ENCODE measurements at regions not wholly inside any gene's neighbourhood (a gene's known extent, or its start where the extent isn't known, plus 50 kb on each side); places are given as distances from the start of the nearest gene placed in this dataset.

GRCh38 chr3:3599016-3599415 lies 200.2 kb upstream of the LRRN1 start:
- Mint-ChIP-seq H3K27ac (no peak overlapping the region), H3K4me3 (no peak overlapping the region), H3K36me3 (ENCODE audit: low read depth) (no peaks in the 10 kb centered on the region), H3K27me3 (peaks cover 3% of the 10 kb centered on the region), H3K4me1 (ENCODE audit: low read depth) (no peaks in the 10 kb centered on the region), H3K9me3 (no peaks in the 10 kb centered on the region)
- intact Hi-C loops (cut with micrococcal nuclease): no loop called here

- no peaks in the 10 kb centered on the region for H3K36me3 Mint-ChIP-seq (ENCODE audit: low read depth)
- H3K4me3 Mint-ChIP-seq: no peak overlapping the region
- no peaks in the 10 kb centered on the region for H3K27me3 Mint-ChIP-seq
- no peaks in the 10 kb centered on the region for H3K9me3 Mint-ChIP-seq
- H3K27ac Mint-ChIP-seq: no peak overlapping the region
- H3K4me1 Mint-ChIP-seq (ENCODE audit: low read depth): peaks cover 3% of the 10 kb centered on the region
- intact Hi-C loops (cut with micrococcal nuclease): no loop called here
Measured at GRCh38 chr3:3594986-3595385, 204.2 kb upstream of the LRRN1 start.

GRCh38 chr3:3589715-3590130 lies 209.5 kb upstream of the LRRN1 start:
- Mint-ChIP-seq H3K4me3 (no peak overlapping the region), H3K36me3 (ENCODE audit: low read depth) (no peaks in the 10 kb centered on the region), H3K9me3 (no peaks in the 10 kb centered on the region), H3K27ac (no peak overlapping the region), H3K4me1 (ENCODE audit: low read depth) (peaks cover 30% of the 10 kb centered on the region), H3K27me3 (no peaks in the 10 kb centered on the region)
- intact Hi-C loops (cut with micrococcal nuclease): no loop called here

GRCh38 chr3:3587647-3587972 lies 211.6 kb upstream of the LRRN1 start:
- Mint-ChIP-seq H3K9me3 (no peaks in the 10 kb centered on the region), H3K4me1 (ENCODE audit: low read depth) (peaks cover 30% of the 10 kb centered on the region), H3K27ac (no peak overlapping the region), H3K4me3 (no peak overlapping the region), H3K27me3 (no peaks in the 10 kb centered on the region), H3K36me3 (ENCODE audit: low read depth) (no peaks in the 10 kb centered on the region)
- intact Hi-C loops (cut with micrococcal nuclease): no loop called here

- Mint-ChIP-seq H3K27ac (no peak overlapping the region), H3K4me1 (ENCODE audit: low read depth) (peaks cover 30% of the 10 kb centered on the region), H3K9me3 (no peaks in the 10 kb centered on the region), H3K36me3 (ENCODE audit: low read depth) (no peaks in the 10 kb centered on the region), H3K4me3 (no peak overlapping the region), H3K27me3 (no peaks in the 10 kb centered on the region)
- intact Hi-C loops (cut with micrococcal nuclease): no loop called here
Measured at GRCh38 chr3:3586843-3587646, 212.2 kb upstream of the LRRN1 start.

GRCh38 chr3:3586336-3586735 lies 212.9 kb upstream of the LRRN1 start:
- Mint-ChIP-seq H3K4me3 (no peak overlapping the region), H3K27me3 (no peaks in the 10 kb centered on the region), H3K4me1 (ENCODE audit: low read depth) (peaks cover 30% of the 10 kb centered on the region), H3K27ac (no peak overlapping the region), H3K36me3 (ENCODE audit: low read depth) (no peaks in the 10 kb centered on the region), H3K9me3 (no peaks in the 10 kb centered on the region)
- intact Hi-C loops (cut with micrococcal nuclease): no loop called here

GRCh38 chr3:3579658-3580057 lies 219.6 kb upstream of the LRRN1 start:
- Mint-ChIP-seq H3K4me3 (no peak overlapping the region), H3K36me3 (ENCODE audit: low read depth) (no peaks in the 10 kb centered on the region), H3K4me1 (ENCODE audit: low read depth) (peaks cover 24% of the 10 kb centered on the region), H3K9me3 (no peaks in the 10 kb centered on the region), H3K27ac (no peak overlapping the region), H3K27me3 (peaks cover 4% of the 10 kb centered on the region)
- intact Hi-C loops (cut with micrococcal nuclease): no loop called here

GRCh38 chr3:3578718-3579117 lies 220.5 kb upstream of the LRRN1 start:
- H3K27ac Mint-ChIP-seq: no peak overlapping the region
- H3K9me3 Mint-ChIP-seq: no peaks in the 10 kb centered on the region

GRCh38 chr3:3577823-3578222 lies 221.4 kb upstream of the LRRN1 start:
- H3K4me3 Mint-ChIP-seq: no peak overlapping the region
- H3K36me3 Mint-ChIP-seq (ENCODE audit: low read depth): no peaks in the 10 kb centered on the region
- no peaks in the 10 kb centered on the region for H3K9me3 Mint-ChIP-seq
- H3K27me3 Mint-ChIP-seq: peaks cover 4% of the 10 kb centered on the region
- H3K4me1 Mint-ChIP-seq (ENCODE audit: low read depth): peaks cover 24% of the 10 kb centered on the region
- intact Hi-C loops (cut with micrococcal nuclease): no loop called here
- H3K27ac Mint-ChIP-seq: no peak overlapping the region

More at GRCh38 chr3:3578718-3579117, 220.5 kb upstream of the LRRN1 start:
- Mint-ChIP-seq H3K4me1 (ENCODE audit: low read depth) (peaks cover 24% of the 10 kb centered on the region), H3K4me3 (no peak overlapping the region), H3K27me3 (peaks cover 4% of the 10 kb centered on the region), H3K36me3 (ENCODE audit: low read depth) (no peaks in the 10 kb centered on the region)
- intact Hi-C loops (cut with micrococcal nuclease): no loop called here

- Mint-ChIP-seq H3K27me3 (peaks cover 4% of the 10 kb centered on the region), H3K27ac (no peak overlapping the region), H3K4me3 (no peak overlapping the region), H3K4me1 (ENCODE audit: low read depth) (peaks cover 6% of the 10 kb centered on the region), H3K36me3 (ENCODE audit: low read depth) (no peaks in the 10 kb centered on the region), H3K9me3 (no peaks in the 10 kb centered on the region)
- intact Hi-C loops (cut with micrococcal nuclease): no loop called here
Measured at GRCh38 chr3:3573341-3573740, 225.9 kb upstream of the LRRN1 start.

- Mint-ChIP-seq H3K4me3 (no peak overlapping the region), H3K9me3 (no peaks in the 10 kb centered on the region), H3K4me1 (ENCODE audit: low read depth) (peaks cover 6% of the 10 kb centered on the region), H3K27me3 (no peaks in the 10 kb centered on the region), H3K27ac (no peak overlapping the region), H3K36me3 (ENCODE audit: low read depth) (no peaks in the 10 kb centered on the region)
- intact Hi-C loops (cut with micrococcal nuclease): no loop called here
Measured at GRCh38 chr3:3560591-3561311, 238.5 kb upstream of the LRRN1 start.

- Mint-ChIP-seq H3K9me3 (no peaks in the 10 kb centered on the region), H3K4me1 (ENCODE audit: low read depth) (peaks cover 6% of the 10 kb centered on the region), H3K36me3 (ENCODE audit: low read depth) (no peaks in the 10 kb centered on the region), H3K4me3 (no peak overlapping the region), H3K27me3 (no peaks in the 10 kb centered on the region), H3K27ac (no peak overlapping the region)
- intact Hi-C loops (cut with micrococcal nuclease): no loop called here
Measured at GRCh38 chr3:3559786-3560185, 239.4 kb upstream of the LRRN1 start.

- H3K9me3 Mint-ChIP-seq: peaks cover 2% of the 10 kb centered on the region
- peaks cover 2% of the 10 kb centered on the region for H3K4me1 Mint-ChIP-seq (ENCODE audit: low read depth)
- no peak overlapping the region for H3K4me3 Mint-ChIP-seq
- H3K36me3 Mint-ChIP-seq (ENCODE audit: low read depth): no peaks in the 10 kb centered on the region
- no peaks in the 10 kb centered on the region for H3K27me3 Mint-ChIP-seq
- intact Hi-C loops (cut with micrococcal nuclease): no loop called here
- H3K27ac Mint-ChIP-seq: no peak overlapping the region
Measured at GRCh38 chr3:3556078-3556477, 243.2 kb upstream of the LRRN1 start.

- intact Hi-C loops (cut with micrococcal nuclease): no loop called here
Measured at GRCh38 chr3:3553236-3553635, 246.0 kb upstream of the LRRN1 start.

More at GRCh38 chr3:3553236-3553635, 246.0 kb upstream of the LRRN1 start:
- Mint-ChIP-seq H3K9me3 (peaks cover 11% of the 10 kb centered on the region), H3K36me3 (ENCODE audit: low read depth) (no peaks in the 10 kb centered on the region), H3K4me3 (no peak overlapping the region), H3K27me3 (no peaks in the 10 kb centered on the region), H3K27ac (no peak overlapping the region), H3K4me1 (ENCODE audit: low read depth) (no peaks in the 10 kb centered on the region)

Measured in dendritic cell treated with granulocyte-macrophage colony-stimulating factor and Interleukin-4, amounts not matched to agents 40 ng/mL and 50 ng/mL, for 4 days (primary cell).